ENCODE measurements at regions not wholly inside any gene's neighbourhood (a gene's known extent, or its start where the extent isn't known, plus 50 kb on each side); places are given as distances from the start of the nearest gene placed in this dataset.

DNA sequence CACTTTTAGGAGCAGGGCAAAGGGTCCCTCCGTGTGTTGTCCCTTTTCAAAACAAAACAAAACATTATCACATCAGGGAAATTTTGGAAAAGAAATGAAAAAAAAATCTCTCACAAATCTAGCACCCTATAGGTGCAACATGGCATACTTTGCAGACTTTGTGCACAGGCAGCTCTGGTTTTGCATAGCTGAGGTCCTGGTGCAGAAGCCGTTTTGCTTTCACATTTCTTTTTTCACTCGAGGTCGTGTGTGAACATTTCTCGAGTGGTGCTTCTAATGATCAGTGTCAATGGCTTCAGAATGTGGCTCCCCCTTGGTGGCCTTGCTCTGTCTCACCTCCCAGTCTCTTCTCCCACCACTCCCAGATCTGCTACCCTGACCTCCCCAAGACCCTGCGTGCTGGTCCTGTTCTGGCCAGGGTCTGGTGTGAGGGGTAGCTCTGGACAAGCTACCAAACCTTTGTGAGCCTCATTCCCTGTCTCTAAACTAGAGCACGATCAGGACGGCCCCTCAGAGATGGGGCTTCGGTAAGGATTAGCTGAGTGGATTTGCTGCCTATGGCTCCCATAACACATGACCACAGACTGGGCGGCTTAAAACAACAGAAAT lies 258.0 kb downstream of the NSG2 start (continued):
- TF ChIP-seq MXI1 (IDR thresholded peaks at IDR 0.05; ENCODE audit: low read depth, low read length) (no peak), SPI1 (IDR thresholded peaks at IDR 0.05; ENCODE audit: borderline replicate concordance, insufficient read depth, low read depth, low read length) (no peak)

DNA sequence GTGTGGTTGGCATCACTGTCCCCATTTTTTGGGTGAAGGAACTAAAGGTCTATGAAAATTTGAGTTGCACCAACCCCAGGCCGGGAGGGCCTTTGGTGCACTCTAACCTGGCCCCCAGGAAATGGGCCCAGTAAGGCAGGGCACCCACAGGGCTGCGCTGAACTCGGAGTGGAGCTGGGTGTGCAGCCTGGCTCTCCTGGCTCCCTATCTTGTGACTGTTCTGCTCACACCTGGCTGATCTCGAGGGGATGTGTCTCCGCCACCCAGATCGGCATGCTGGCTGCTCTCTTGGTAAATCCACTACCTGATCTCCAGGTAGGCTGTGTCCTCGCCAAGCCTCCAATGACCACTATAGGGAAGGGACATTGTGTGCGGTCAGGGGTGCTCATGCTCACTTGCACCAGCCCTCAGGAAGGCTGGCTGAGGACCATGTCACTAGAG lies 259.8 kb downstream of the NSG2 start:
- no peaks in the 10 kb centered on the region for H3K36me3 ChIP-seq (ENCODE audit: control insufficient read depth in 2 of 2, insufficient read depth in 2 of 2, low read length in 1 of 2)
- 43% methylated on average over 8 of the region's 8 CpGs for WGBS (ENCODE audit: insufficient coverage, insufficient replicate concordance, low lambda C conversion rate, missing lambda C conversion rate)
- H3K9ac ChIP-seq (ENCODE audit: control insufficient read depth, insufficient read depth, low read length), result no peak overlapping the region
- no peak overlapping the region for H2AFZ ChIP-seq (ENCODE audit: control insufficient read depth, low read depth, low read length)
- H3K4me1 ChIP-seq (ENCODE audit: control insufficient read depth, insufficient read depth, low read length), result peaks cover 12% of the 10 kb centered on the region
- SMC1A ChIA-PET (ENCODE audit: uncharacterized antibody, unreplicated experiment), result interaction anchor here (1.2 to 1.4 kb wide), 2 partner anchors 108 to 260 kb away, joined by 3 to 4 read pairs; partner anchors contain the start of gene NSG2
- intact Hi-C loops (cut with micrococcal nuclease; ENCODE audit: unreplicated experiment) (no loop called here), in situ Hi-C loops (cut with MboI) (no loop called here)
- no peak overlapping the region for H3K27ac ChIP-seq (ENCODE audit: control insufficient read depth, insufficient read depth)
- no peak for FAIRE-seq
- BruUV-seq (replicated peaks), result no TSS peak
- no peak overlapping the region for H3K4me3 ChIP-seq
- no peaks in the 10 kb centered on the region for H3K79me2 ChIP-seq (ENCODE audit: control insufficient read depth, insufficient read depth, low read length)
- no peak for DNase-seq (ENCODE audit: low read depth, low spot score)
- H4K20me1 ChIP-seq (ENCODE audit: control insufficient read depth, insufficient read depth), result no peaks in the 10 kb centered on the region
- no peak for ATAC-seq
- CTCF ChIA-PET, result no interaction called here
- RAD21 ChIA-PET (ENCODE audit: unreplicated experiment), result no interaction called here
- TF ChIP-seq TBL1XR1 (IDR thresholded peaks at IDR 0.05; ENCODE audit: low read depth, low read length) (no peak), SMC3 (IDR thresholded peaks at IDR 0.05; ENCODE audit: borderline replicate concordance, low read length) (no peak), MXI1 (IDR thresholded peaks at IDR 0.05; ENCODE audit: low read depth, low read length) (no peak), KLF5 (IDR thresholded peaks at IDR 0.05; ENCODE audit: partially characterized antibody) (no peak), DPF2 (IDR thresholded peaks at IDR 0.05) (no peak), ZNF24 (IDR thresholded peaks at IDR 0.05) (no peak), STAT3 (IDR thresholded peaks at IDR 0.05; ENCODE audit: low read depth, low read length) (no peak), SMAD1 (IDR thresholded peaks at IDR 0.05; ENCODE audit: low read depth, partially characterized antibody) (no peak), ESRRA (IDR thresholded peaks at IDR 0.05; ENCODE audit: low read length) (no peak), ZNF622 (IDR thresholded peaks at IDR 0.05) (no peak), RUNX3 (IDR thresholded peaks at IDR 0.05; ENCODE audit: low read length) (no peak), TAF1 (IDR thresholded peaks at IDR 0.05; ENCODE audit: borderline replicate concordance, low read depth, low read length) (no peak)
- TF ChIP-seq, protein P1, sequence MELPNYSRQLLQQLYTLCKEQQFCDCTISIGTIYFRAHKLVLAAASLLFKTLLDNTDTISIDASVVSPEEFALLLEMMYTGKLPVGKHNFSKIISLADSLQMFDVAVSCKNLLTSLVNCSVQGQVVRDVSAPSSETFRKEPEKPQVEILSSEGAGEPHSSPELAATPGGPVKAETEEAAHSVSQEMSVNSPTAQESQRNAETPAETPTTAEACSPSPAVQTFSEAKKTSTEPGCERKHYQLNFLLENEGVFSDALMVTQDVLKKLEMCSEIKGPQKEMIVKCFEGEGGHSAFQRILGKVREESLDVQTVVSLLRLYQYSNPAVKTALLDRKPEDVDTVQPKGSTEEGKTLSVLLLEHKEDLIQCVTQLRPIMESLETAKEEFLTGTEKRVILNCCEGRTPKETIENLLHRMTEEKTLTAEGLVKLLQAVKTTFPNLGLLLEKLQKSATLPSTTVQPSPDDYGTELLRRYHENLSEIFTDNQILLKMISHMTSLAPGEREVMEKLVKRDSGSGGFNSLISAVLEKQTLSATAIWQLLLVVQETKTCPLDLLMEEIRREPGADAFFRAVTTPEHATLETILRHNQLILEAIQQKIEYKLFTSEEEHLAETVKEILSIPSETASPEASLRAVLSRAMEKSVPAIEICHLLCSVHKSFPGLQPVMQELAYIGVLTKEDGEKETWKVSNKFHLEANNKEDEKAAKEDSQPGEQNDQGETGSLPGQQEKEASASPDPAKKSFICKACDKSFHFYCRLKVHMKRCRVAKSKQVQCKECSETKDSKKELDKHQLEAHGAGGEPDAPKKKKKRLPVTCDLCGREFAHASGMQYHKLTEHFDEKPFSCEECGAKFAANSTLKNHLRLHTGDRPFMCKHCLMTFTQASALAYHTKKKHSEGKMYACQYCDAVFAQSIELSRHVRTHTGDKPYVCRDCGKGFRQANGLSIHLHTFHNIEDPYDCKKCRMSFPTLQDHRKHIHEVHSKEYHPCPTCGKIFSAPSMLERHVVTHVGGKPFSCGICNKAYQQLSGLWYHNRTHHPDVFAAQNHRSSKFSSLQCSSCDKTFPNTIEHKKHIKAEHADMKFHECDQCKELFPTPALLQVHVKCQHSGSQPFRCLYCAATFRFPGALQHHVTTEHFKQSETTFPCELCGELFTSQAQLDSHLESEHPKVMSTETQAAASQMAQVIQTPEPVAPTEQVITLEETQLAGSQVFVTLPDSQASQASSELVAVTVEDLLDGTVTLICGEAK (IDR thresholded peaks at IDR 0.05; ENCODE audit: borderline replicate concordance), result no peak
- TF ChIP-seq, protein P2, sequence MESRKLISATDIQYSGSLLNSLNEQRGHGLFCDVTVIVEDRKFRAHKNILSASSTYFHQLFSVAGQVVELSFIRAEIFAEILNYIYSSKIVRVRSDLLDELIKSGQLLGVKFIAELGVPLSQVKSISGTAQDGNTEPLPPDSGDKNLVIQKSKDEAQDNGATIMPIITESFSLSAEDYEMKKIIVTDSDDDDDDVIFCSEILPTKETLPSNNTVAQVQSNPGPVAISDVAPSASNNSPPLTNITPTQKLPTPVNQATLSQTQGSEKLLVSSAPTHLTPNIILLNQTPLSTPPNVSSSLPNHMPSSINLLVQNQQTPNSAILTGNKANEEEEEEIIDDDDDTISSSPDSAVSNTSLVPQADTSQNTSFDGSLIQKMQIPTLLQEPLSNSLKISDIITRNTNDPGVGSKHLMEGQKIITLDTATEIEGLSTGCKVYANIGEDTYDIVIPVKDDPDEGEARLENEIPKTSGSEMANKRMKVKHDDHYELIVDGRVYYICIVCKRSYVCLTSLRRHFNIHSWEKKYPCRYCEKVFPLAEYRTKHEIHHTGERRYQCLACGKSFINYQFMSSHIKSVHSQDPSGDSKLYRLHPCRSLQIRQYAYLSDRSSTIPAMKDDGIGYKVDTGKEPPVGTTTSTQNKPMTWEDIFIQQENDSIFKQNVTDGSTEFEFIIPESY (IDR thresholded peaks at IDR 0.05), result no peak
- no peak overlapping the region for H3K4me2 ChIP-seq (ENCODE audit: control insufficient read depth, insufficient read depth)
- no peaks in the 10 kb centered on the region for H3K9me3 ChIP-seq (replicated peaks; ENCODE audit: control insufficient read depth, insufficient read depth, low read length)
- POLR2A ChIA-PET, result no interaction called here
- H3K27me3 ChIP-seq (replicated peaks in 1 of 2; ENCODE audit: control insufficient read depth in 2 of 2, insufficient read depth in 2 of 2, low read length in 1 of 2), result no peaks in the 10 kb centered on the region

All from GM12878 (cell line).